ENCODE measurements at regions not wholly inside any gene's neighbourhood (a gene's known extent, or its start where the extent isn't known, plus 50 kb on each side); places are given as distances from the start of the nearest gene placed in this dataset.

GRCh38 chr13:61546413-61546812, 130.8 kb upstream of the PCDH20 start:
- TF ChIP-seq CTCF (IDR thresholded peaks at IDR 0.05) (no peak), POLR2A (IDR thresholded peaks at IDR 0.05) (no peak), EP300 (IDR thresholded peaks at IDR 0.05) (no peak)

Data from ovary (tissue), 3 donors.